GM21360 (cell line): ENCODE measurements at regions not wholly inside any gene's neighbourhood (a gene's known extent, or its start where the extent isn't known, plus 50 kb on each side); places are given as distances from the start of the nearest gene placed in this dataset.

Source experiments
- ATAC-seq: cut with Tn5 transposase; IDR thresholded peaks from one replicate; pipeline ENCODE4 v1.9.1; 2021; ENCODE audit warnings: mild to moderate bottlenecking, moderate library complexity; ENCODE audit not compliant: unreplicated experiment

- no peak for ATAC-seq
Observed at GRCh38 chrY:15478348-15478963, 954.1 kb downstream of the NLGN4Y start.

- ATAC-seq, result no peak
Observed at GRCh38 chrY:15500536-15500935, 976.2 kb downstream of the NLGN4Y start.

- no peak for ATAC-seq
Observed at GRCh38 chrY:15501181-15501580, 976.9 kb downstream of the NLGN4Y start.

DNA sequence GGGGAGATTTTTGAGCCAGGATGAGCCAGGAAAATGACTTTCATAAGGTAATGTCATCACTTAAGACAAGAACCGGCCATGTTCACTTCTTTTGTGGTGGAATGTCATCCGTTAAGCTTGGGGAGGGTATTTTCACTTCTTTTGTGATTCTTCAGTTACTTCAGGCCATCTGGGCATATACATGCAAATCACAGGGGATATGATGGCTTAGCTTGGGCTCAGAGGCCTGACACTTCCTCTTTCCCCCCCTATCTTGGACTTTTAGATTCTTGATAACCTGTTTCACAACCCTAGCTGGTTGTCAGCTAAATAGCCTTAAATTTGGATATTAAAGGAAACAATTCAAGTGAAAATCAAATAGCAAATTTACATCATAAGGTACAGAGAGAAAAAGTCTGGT is 986.0 kb downstream of the NLGN4Y start:
- ATAC-seq, result no peak

GRCh38 chrY:15510984-15511650 is 986.8 kb downstream of the NLGN4Y start:
- ATAC-seq, result no peak

- no peak for ATAC-seq
Observed at GRCh38 chrY:15535131-15535530, 1010.8 kb downstream of the NLGN4Y start.

DNA sequence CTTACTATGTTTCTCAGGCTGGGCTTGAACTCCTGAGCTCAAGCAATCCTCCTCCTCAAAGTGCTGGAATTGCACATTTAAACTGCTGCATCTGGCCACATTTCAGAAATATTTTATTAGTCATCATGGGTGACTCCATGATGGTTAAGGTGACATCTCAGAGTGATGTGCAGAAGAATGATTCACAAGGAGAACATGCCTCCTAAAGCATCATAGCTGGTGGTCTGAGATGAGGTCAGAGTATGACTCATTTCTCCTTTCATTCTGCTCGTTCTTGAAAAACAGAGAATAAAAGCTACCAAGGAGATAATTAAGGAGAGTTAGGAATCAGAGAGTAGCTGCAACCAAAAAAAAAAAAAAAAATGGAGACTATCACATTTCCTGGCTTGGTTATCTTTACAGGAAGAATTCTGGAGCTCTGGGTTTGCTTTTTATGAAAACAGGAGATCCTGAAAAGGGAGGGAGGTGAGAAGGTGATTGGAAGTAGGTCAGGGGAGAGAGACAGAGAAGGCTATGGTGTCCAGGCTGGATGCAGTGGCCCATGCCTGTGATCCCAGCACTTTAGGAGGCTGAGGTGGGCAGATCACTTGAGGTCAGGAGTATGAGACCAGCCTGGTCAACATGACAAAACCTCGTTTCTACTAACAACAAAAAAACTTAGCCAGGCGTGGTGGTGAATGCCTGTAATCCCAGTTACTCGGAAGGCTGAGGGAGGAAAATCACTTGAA is 1011.6 kb downstream of the NLGN4Y start:
- ATAC-seq, result no peak

- no peak for ATAC-seq
Observed at GRCh38 chrY:15540516-15540915, 1016.2 kb downstream of the NLGN4Y start.

- no peak for ATAC-seq
Observed at GRCh38 chrY:15546177-15546754, 1021.9 kb downstream of the NLGN4Y start.

- no peak for ATAC-seq
Observed at GRCh38 chrY:15552074-15552473, 1027.7 kb downstream of the NLGN4Y start.

GRCh38 chrY:15554991-15555390 is 1030.7 kb downstream of the NLGN4Y start:
- ATAC-seq, result no peak

DNA sequence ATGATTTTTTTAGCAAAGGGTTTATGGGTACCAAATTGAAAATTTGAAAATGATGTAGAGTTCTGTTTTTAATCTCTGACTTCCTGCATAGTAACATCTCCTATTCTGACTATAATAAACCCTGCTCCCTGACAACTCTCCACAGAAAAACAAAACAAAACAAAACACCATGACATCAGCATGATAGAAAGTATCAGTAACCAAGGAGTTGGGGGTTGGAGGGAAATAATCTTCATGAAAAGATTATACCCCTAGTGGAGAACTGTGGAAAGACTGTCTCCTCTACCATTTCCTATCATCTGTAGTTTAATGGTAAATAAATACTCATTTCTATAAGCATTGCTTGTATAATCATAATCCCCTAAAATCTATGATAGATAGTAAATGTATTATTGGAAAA is 1034.8 kb downstream of the NLGN4Y start:
- no peak for ATAC-seq

GRCh38 chrY:15560840-15561239 is 1036.5 kb downstream of the NLGN4Y start:
- no peak for ATAC-seq

GRCh38 chrY:15561501-15562289 is 1037.4 kb downstream of the NLGN4Y start:
- ATAC-seq, result no peak

- ATAC-seq, result no peak
Observed at GRCh38 chrY:15577886-15578285, 1053.6 kb downstream of the NLGN4Y start.

DNA sequence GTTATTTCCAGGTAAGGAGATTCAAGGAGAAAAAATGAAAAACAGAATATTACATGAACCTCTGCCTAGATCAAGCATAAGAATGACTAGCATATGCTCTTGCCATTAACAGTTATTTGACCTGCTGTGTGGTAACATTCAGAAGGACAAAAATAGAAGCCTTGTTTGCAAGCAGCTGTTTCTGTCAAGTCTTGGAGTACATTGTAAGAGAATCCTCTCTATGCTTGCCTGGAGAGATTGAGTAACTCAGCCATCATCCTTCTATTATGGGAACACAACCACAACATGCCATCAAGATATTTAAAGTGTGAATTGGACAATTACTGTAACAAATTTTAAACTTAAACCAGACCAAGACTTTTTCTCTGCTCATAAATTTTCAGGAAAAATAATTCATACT is 1054.4 kb downstream of the NLGN4Y start:
- ATAC-seq, result no peak

DNA sequence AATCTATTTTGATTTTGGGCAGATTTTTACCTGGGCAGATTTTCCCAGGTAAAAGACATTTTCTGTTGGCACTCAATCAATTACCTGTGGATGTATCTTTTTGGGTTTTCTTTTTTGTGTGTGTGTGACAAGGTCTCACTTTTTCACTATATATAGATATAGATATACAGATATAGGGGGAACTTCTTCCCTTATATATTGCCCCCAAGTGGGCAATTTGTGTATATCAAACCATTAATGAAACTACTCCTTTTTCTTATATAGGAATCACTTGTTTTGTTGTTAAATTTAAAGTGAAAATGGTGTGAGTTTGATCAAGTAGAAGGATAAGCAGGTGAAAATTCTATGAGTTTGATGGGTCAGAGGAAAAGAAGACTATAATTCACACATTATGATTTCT is 1054.9 kb downstream of the NLGN4Y start:
- ATAC-seq, result no peak

DNA sequence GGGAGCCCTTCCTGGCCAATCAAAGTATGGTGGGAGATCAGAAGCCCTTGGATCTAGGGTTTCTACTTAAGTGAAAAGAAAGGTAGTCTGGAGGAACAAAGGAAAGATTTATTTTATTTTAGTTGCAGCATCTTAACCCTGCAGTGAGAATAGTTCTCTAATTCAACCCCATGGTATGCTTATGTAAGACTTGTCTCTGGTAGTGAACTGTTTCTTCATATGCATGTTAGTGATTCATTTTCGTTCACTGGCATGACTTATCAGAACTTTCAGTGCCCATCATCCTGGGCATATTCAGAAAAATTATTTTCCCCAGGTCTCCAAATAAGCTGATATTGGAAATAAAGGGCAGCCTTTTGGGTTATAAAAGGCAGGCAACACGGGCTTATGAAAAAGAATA is 1058.8 kb downstream of the NLGN4Y start:
- no peak for ATAC-seq

- ATAC-seq, result no peak
Observed at GRCh38 chrY:15592957-15593356, 1068.6 kb downstream of the NLGN4Y start.

GRCh38 chrY:15593476-15594160 is 1069.3 kb downstream of the NLGN4Y start:
- no peak for ATAC-seq
